HCT116 (cell line): ENCODE measurements at regions not wholly inside any gene's neighbourhood (a gene's known extent, or its start where the extent isn't known, plus 50 kb on each side); places are given as distances from the start of the nearest gene placed in this dataset.
A peak's percentile ranks its signal among the peaks of the same experiment; 100 is the strongest.

Source experiments
- ATAC-seq: fragments of 200-7000 bp; cut with Tn5 transposase; 2 replicates; pipeline ENCODE4 v1.9.1; 2020; ENCODE audit warnings: mild to moderate bottlenecking, moderate library complexity
- BruUV-seq: library from RNA; stranded (reverse); fragments of 400-500 nt; replicated peaks from 2 replicates; lab custom pipeline; 2021; lab: Mats Ljungman, UMichigan
- CTCF ChIA-PET: fragments of 300-600 bp; sonication (Branson Sonifier 250); formaldehyde crosslinking; loops from one replicate; lab custom pipeline; 2021; ENCODE audit warnings: antibody characterized with exemption; lab: Charles Lee
- POLR2A ChIA-PET: fragments of 300-600, 350-600 bp; sonication (Branson Sonifier 250); formaldehyde crosslinking; loops from one replicate; lab custom pipeline; 2021; ENCODE audit warnings: antibody characterized with exemption; lab: Charles Lee
- RAD21 ChIA-PET, 2 experiments: fragments of 300-600 bp; sonication (Branson Sonifier 250); formaldehyde crosslinking; loops; one replicate each; lab custom pipeline; 2023; ENCODE audit warnings: low total read pairs in 2 of 2; ENCODE audit not compliant: uncharacterized antibody in 2 of 2, unreplicated experiment in 2 of 2, low non-redundant PET in 1 of 2; lab: Charles Lee
- DNase-seq: peaks from one replicate; pipeline ENCODE4 v3.0.0-alpha.2; 2010; ENCODE audit warnings: low read depth, low spot score
- H2AFZ ChIP-seq: fragments of 200-600 bp; shearing (Covaris generic), sonication (generic); 2 replicates; pipeline ENCODE4 v1.6.1; 2017; ENCODE audit warnings: low read depth, mixed run types, mixed read lengths, antibody characterized with exemption, low read length; ENCODE audit not compliant: poor library complexity, severe bottlenecking
- H3K27ac ChIP-seq: 2 replicates; pipeline ENCODE4 v1.5.1; 2012; ENCODE audit warnings: low read depth, low read length
- H3K27me3 ChIP-seq: fragments of 200-600 bp; sonication (generic); 2 replicates; pipeline ENCODE4 v1.6.1; 2016; ENCODE audit warnings: mixed run types, low read length, mixed read lengths; ENCODE audit not compliant: insufficient read depth
- H3K36me3 ChIP-seq, 2 experiments: fragments of 200-500 bp in 1 of 2; fragments of 200-600 bp in 1 of 2; sonication (Bioruptor generic) in 1 of 2; sonication (generic) in 1 of 2; 2 replicates each; pipeline versions ENCODE4 v1.5.1 to v1.6.1; 2014 to 2016; ENCODE audit warnings: low read length in 2 of 2, inconsistent platforms in 1 of 2, mixed read lengths in 1 of 2, mixed run types in 1 of 2; ENCODE audit not compliant: insufficient read depth in 2 of 2, control insufficient read depth in 1 of 2
- H3K4me1 ChIP-seq, 2 experiments: fragments of 200-600 bp in 1 of 2; sonication (generic) in 1 of 2; 2 replicates each; pipeline versions ENCODE4 v1.5.1 to v1.6.1; 2012 to 2017; ENCODE audit warnings: low read length in 2 of 2, inconsistent platforms in 1 of 2, mild to moderate bottlenecking in 1 of 2, mixed read lengths in 1 of 2, mixed run types in 1 of 2, moderate library complexity in 1 of 2; ENCODE audit not compliant: insufficient read depth in 2 of 2, control insufficient read depth in 1 of 2
- H3K4me2 ChIP-seq: fragments of 200-600 bp; sonication (generic); 2 replicates; pipeline ENCODE4 v1.6.1; 2017; ENCODE audit warnings: mixed run types, low read length, mixed read lengths
- H3K4me3 ChIP-seq, 2 experiments: fragments of 200-600 bp in 1 of 2; sonication (generic) in 1 of 2; replicated peaks in 1 of 2; 2 replicates each; pipeline ENCODE4 v1.5.1; 2011 to 2016; ENCODE audit warnings: low read length in 2 of 2, control low read depth in 1 of 2, low read depth in 1 of 2, mild to moderate bottlenecking in 1 of 2, mixed read lengths in 1 of 2, mixed run types in 1 of 2
- H3K79me2 ChIP-seq: fragments of 200-600 bp; sonication (generic); 2 replicates; pipeline ENCODE4 v1.6.1; 2017; ENCODE audit warnings: mild to moderate bottlenecking, mixed run types, low read length, moderate library complexity, mixed read lengths; ENCODE audit not compliant: insufficient read depth
- H3K9ac ChIP-seq: fragments of 200-600 bp; sonication (generic); 2 replicates; pipeline ENCODE4 v1.6.1; 2016; ENCODE audit warnings: low read length, mixed read lengths
- H3K9me2 ChIP-seq: fragments of 200-600 bp; sonication (generic), shearing (Covaris generic); 2 replicates; pipeline ENCODE4 v1.6.1; 2017; ENCODE audit warnings: mixed run types, mild to moderate bottlenecking, moderate library complexity; ENCODE audit not compliant: insufficient read depth
- H3K9me3 ChIP-seq, 2 experiments: fragments of 200-500 bp in 1 of 2; fragments of 200-600 bp in 1 of 2; sonication (Bioruptor generic) in 1 of 2; sonication (generic) in 1 of 2; 2 replicates each; pipeline ENCODE4 v1.6.1; 2014 to 2017; ENCODE audit warnings: low read length in 2 of 2, mixed read lengths in 2 of 2, inconsistent platforms in 1 of 2, low read depth in 1 of 2, mild to moderate bottlenecking in 1 of 2, mixed run types in 1 of 2, moderate library complexity in 1 of 2; ENCODE audit not compliant: control insufficient read depth in 1 of 2, insufficient read depth in 1 of 2
- H4K20me1 ChIP-seq: fragments of 200-600 bp; sonication (generic), shearing (Covaris generic); 2 replicates; pipeline ENCODE4 v1.6.1; 2017; ENCODE audit warnings: mixed run types, mild to moderate bottlenecking, moderate library complexity; ENCODE audit not compliant: insufficient read depth
- CBX3 ChIP-seq: IDR thresholded peaks from 2 replicates; pipeline ENCODE4 v1.6.1; 2012; ENCODE audit warnings: low read depth
- CEBPB ChIP-seq: IDR thresholded peaks from 2 replicates; pipeline ENCODE4 v1.6.1; 2012; ENCODE audit warnings: low read depth
- EGR1 ChIP-seq: IDR thresholded peaks from 2 replicates; pipeline ENCODE4 v1.6.1; 2012; ENCODE audit warnings: low read depth
- EZH2phosphoT487 ChIP-seq: fragments of 200-600 bp; IDR thresholded peaks from 2 replicates; pipeline ENCODE4 v1.6.1; 2018; ENCODE audit warnings: antibody characterized with exemption, borderline replicate concordance
- FOSL1 ChIP-seq: IDR thresholded peaks from 2 replicates; pipeline ENCODE4 v1.6.1; 2012; ENCODE audit warnings: low read depth
- JUND ChIP-seq: IDR thresholded peaks from 2 replicates; pipeline ENCODE4 v1.6.1; 2012
- MAX ChIP-seq: IDR thresholded peaks from 2 replicates; pipeline ENCODE4 v1.6.1; 2012
- POLR2A ChIP-seq: IDR thresholded peaks from 2 replicates; pipeline ENCODE4 v1.7.0; 2011; ENCODE audit warnings: borderline replicate concordance; ENCODE audit not compliant: insufficient read depth, insufficient read length; ENCODE audit errors: extremely low read depth
- POLR2AphosphoS5 ChIP-seq: IDR thresholded peaks from 2 replicates; pipeline ENCODE4 v1.6.1; 2011; ENCODE audit warnings: mild to moderate bottlenecking, low read depth, low read length, moderate library complexity
- RAD21 ChIP-seq: IDR thresholded peaks from 2 replicates; pipeline ENCODE4 v1.6.1; 2012; ENCODE audit warnings: low read depth, mild to moderate bottlenecking
- SIN3A ChIP-seq: IDR thresholded peaks from 2 replicates; pipeline ENCODE4 v1.6.1; 2012; ENCODE audit warnings: low read depth
- SP1 ChIP-seq: IDR thresholded peaks from 2 replicates; pipeline ENCODE4 v1.6.1; 2012; ENCODE audit warnings: low read depth
- TCF7L2 ChIP-seq: IDR thresholded peaks from 2 replicates; pipeline ENCODE4 v1.7.0; 2011; ENCODE audit warnings: borderline replicate concordance, inconsistent platforms; ENCODE audit not compliant: insufficient read depth, insufficient read length; ENCODE audit errors: extremely low read depth
- YY1 ChIP-seq: IDR thresholded peaks from 2 replicates; pipeline ENCODE4 v1.6.1; 2011; ENCODE audit warnings: low read length, low read depth, moderate library complexity, mild to moderate bottlenecking; ENCODE audit not compliant: insufficient replicate concordance; ENCODE audit errors: extremely low read depth
- ZBTB33 ChIP-seq: IDR thresholded peaks from 2 replicates; pipeline ENCODE4 v1.6.1; 2011; ENCODE audit warnings: mild to moderate bottlenecking, low read length, moderate library complexity; ENCODE audit not compliant: insufficient replicate concordance; ENCODE audit errors: extremely low read depth
- ZFX ChIP-seq: fragments of 450-650 bp; IDR thresholded peaks from 2 replicates; pipeline ENCODE4 v1.6.1; 2017
- intact Hi-C: fragments of 100-400 bp; cut with micrococcal nuclease; formaldehyde crosslinking; loops from 2 replicates; pipeline ENCODE4 v1.10.0; 2022

GRCh38 chr3:174440253-174440701 lies 418.9 kb upstream of the NAALADL2 start:
- Histone ChIP-seq H3K27me3 (no peaks in the 10 kb centered on the region), H3K4me1 (peaks cover 36 to 58% of the 10 kb centered on the region in 2 experiments), H4K20me1 (no peaks in the 10 kb centered on the region), H3K4me2 (peak overlapping the region; percentile 95), H3K9me2 (no peaks in the 10 kb centered on the region), H3K4me3 (peak overlapping the region; percentile 76 to 78), H2AFZ (peak overlapping the region; percentile 75), H3K27ac (peak overlapping the region; percentile 99), H3K9me3 (no peaks in the 10 kb centered on the region), H3K36me3 (no peaks in the 10 kb centered on the region), H3K79me2 (peaks cover 12% of the 10 kb centered on the region; the same call in 1 of the 2 replicates), H3K9ac (peak overlapping the region; percentile 75)
- CTCF ChIA-PET = interaction anchor here (0.6 to 1.4 kb wide), 3 partner anchors 84 to 681 kb away, joined by 3 to 6 read pairs (median 4); no protein-coding TSS in a partner anchor
- no peak for TF ChIP-seq TCF7L2
- peak; percentile 39; the same call in 1 of the 2 replicates for TF ChIP-seq CEBPB
- peak; percentile 26; the same call in 1 of the 2 replicates for TF ChIP-seq MAX
- POLR2A ChIA-PET = interaction anchor here (0.6 kb wide), 1 partner anchor 79 kb away, joined by 3 read pairs; no protein-coding TSS in a partner anchor
- DNase-seq = no peak
- RAD21 ChIA-PET = no interaction called here
- ATAC-seq = peak; percentile 2; the same call in 1 of the 2 replicates
- TSS peak; percentile 87 for BruUV-seq
- intact Hi-C loops = no loop called here

- peak overlapping the region; percentile 58 for H2AFZ ChIP-seq
- ATAC-seq (peak; percentile 73), DNase-seq (peak; percentile 76)
- peaks cover 15% of the 10 kb centered on the region; the same call in 1 of the 2 replicates for H3K79me2 ChIP-seq
- H3K27ac ChIP-seq = peak overlapping the region; percentile 99
- ChIA-PET CTCF (interaction anchor here (1.0 to 1.4 kb wide), 2 partner anchors 85 to 681 kb away, joined by 4 to 6 read pairs; no protein-coding TSS in a partner anchor), POLR2A (interaction anchor here (1.2 kb wide), 1 partner anchor 25 kb away, joined by 3 read pairs; no protein-coding TSS in a partner anchor), RAD21 (no interaction called here)
- intact Hi-C loops = no loop called here
- peak overlapping the region; percentile 75 for H3K9ac ChIP-seq
- H4K20me1 ChIP-seq = no peaks in the 10 kb centered on the region
- H3K4me3 ChIP-seq = peak overlapping the region; percentile 76 to 78
- peaks cover 35 to 55% of the 10 kb centered on the region in 2 experiments for H3K4me1 ChIP-seq
- H3K27me3 ChIP-seq = no peaks in the 10 kb centered on the region
- no peaks in the 10 kb centered on the region for H3K9me2 ChIP-seq
- H3K4me2 ChIP-seq = peak overlapping the region; percentile 95
- BruUV-seq = no TSS peak
- no peaks in the 10 kb centered on the region for H3K9me3 ChIP-seq
- no peaks in the 10 kb centered on the region for H3K36me3 ChIP-seq
- TF ChIP-seq SP1 (0 out of 2 replicates have a peak, but pooled peaks have one; percentile 39), JUND (peak; percentile 54), YY1 (peak; percentile 69), POLR2A (peak; percentile 52), TCF7L2 (peak; percentile 84), EGR1 (peak; percentile 85), RAD21 (peak; percentile 29), CBX3 (0 out of 2 replicates have a peak, but pooled peaks have one; percentile 4), SIN3A (no peak), POLR2AphosphoS5 (peak; percentile 29), MAX (peak; percentile 80), ZBTB33 (no peak), FOSL1 (peak; percentile 50; the same call in 1 of the 2 replicates), EZH2phosphoT487 (no peak), ZFX (peak; percentile 93)
These were observed 418.2 kb upstream of the NAALADL2 start for GRCh38 chr3:174440741-174441587.
